Stomach (tissue), 4 donors: ENCODE measurements at regions not wholly inside any gene's neighbourhood (a gene's known extent, or its start where the extent isn't known, plus 50 kb on each side); places are given as distances from the start of the nearest gene placed in this dataset.

Experiments
- POLR2A ChIP-seq, 4 donors: fragments of 450-650 bp; IDR thresholded peaks; one replicate each; pipeline ENCODE4 v1.6.1; 2016; ENCODE audit warnings: antibody characterized with exemption in 4 of 4, control low read depth in 2 of 4, mild to moderate bottlenecking in 1 of 4, moderate library complexity in 1 of 4
- POLR2AphosphoS5 ChIP-seq, 3 donors: sonication (generic); formaldehyde crosslinking; IDR thresholded peaks; one replicate each; pipeline ENCODE4 v1.6.1; 2016; ENCODE audit warnings: antibody characterized with exemption in 3 of 3
- TF ChIP-seq, protein P1 (sequence below), 7 experiments: fragments of 450-650 bp in 4 of 7; fragments of 200-600 bp in 3 of 7; sonication (generic) in 3 of 7; IDR thresholded peaks; one replicate each; pipeline ENCODE4 v1.5.1; 2016 to 2019; ENCODE audit warnings: antibody characterized with exemption in 7 of 7, control low read depth in 2 of 7, mild to moderate bottlenecking in 1 of 7

DNA sequence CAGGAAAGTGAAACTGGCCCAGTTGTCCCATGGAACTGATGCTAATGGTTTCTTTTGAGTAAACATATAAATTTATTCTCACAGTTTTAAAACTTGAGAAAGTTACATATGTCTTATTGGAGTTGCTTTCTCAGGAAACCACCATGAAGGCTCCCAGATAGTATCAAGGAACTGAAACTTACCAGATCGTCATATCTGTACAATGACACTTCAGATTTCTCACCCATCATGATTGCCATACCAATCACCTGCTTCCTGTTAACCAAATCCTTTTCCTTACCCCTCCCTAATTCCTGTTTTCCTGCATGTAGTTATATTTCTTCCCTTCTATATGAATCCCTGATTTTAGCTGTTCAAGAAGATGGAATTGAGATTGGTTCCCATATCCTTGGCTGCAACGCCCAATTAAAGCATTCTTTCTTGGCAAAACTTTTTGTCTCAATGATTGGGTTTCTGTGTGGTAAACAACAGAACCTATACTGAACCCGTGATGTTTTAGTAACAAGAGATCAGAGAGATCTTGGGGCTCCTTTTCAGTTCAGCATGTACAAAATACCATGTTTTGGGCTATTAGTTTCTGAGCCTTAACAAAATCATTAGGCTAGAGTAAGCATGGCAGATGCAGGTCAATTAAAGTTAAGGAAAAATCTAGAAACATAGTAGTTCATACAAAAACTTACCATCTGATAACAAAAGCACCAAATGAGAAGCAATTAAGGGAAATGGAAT is 781.3 kb upstream of the MIR17HG start:
- TF ChIP-seq, protein P1, sequence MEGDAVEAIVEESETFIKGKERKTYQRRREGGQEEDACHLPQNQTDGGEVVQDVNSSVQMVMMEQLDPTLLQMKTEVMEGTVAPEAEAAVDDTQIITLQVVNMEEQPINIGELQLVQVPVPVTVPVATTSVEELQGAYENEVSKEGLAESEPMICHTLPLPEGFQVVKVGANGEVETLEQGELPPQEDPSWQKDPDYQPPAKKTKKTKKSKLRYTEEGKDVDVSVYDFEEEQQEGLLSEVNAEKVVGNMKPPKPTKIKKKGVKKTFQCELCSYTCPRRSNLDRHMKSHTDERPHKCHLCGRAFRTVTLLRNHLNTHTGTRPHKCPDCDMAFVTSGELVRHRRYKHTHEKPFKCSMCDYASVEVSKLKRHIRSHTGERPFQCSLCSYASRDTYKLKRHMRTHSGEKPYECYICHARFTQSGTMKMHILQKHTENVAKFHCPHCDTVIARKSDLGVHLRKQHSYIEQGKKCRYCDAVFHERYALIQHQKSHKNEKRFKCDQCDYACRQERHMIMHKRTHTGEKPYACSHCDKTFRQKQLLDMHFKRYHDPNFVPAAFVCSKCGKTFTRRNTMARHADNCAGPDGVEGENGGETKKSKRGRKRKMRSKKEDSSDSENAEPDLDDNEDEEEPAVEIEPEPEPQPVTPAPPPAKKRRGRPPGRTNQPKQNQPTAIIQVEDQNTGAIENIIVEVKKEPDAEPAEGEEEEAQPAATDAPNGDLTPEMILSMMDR (IDR thresholded peaks at IDR 0.05), result no peak
- no peak for TF ChIP-seq POLR2AphosphoS5 (IDR thresholded peaks at IDR 0.05)
- no peak for TF ChIP-seq POLR2A (IDR thresholded peaks at IDR 0.05)
